Stimulated activated memory B cell treated with anti-CD40 and anti-IgM and Interleukin-4, amounts not matched to agents 10 μg/mL and 1 μg/mL and 100 μg/mL, for 72 hours (primary cell): ENCODE measurements at regions not wholly inside any gene's neighbourhood (a gene's known extent, or its start where the extent isn't known, plus 50 kb on each side); places are given as distances from the start of the nearest gene placed in this dataset.

ENCODE experiments used
- ATAC-seq: fragments of 150-1000 bp; cut with Tn5 transposase; 2 replicates; pipeline ENCODE4 v1.10.0; 2021
- H3K27ac Mint-ChIP-seq: one replicate; pipeline ENCODE4 v1.8.0; 2022; ENCODE audit warnings: mild to moderate bottlenecking, mixed read lengths
- H3K27me3 Mint-ChIP-seq: one replicate; pipeline ENCODE4 v1.8.0; 2022; ENCODE audit warnings: mixed read lengths
- H3K36me3 Mint-ChIP-seq: one replicate; pipeline ENCODE4 v1.8.0; 2022; ENCODE audit warnings: mixed read lengths
- H3K4me1 Mint-ChIP-seq: one replicate; pipeline ENCODE4 v1.8.0; 2022; ENCODE audit warnings: mixed read lengths
- H3K4me3 Mint-ChIP-seq: one replicate; pipeline ENCODE4 v1.8.0; 2022; ENCODE audit warnings: mild to moderate bottlenecking, moderate library complexity, mixed read lengths
- H3K9me3 Mint-ChIP-seq: one replicate; pipeline ENCODE4 v1.8.0; 2022; ENCODE audit warnings: mixed read lengths

- Mint-ChIP-seq H3K27me3 (no peaks in the 10 kb centered on the region), H3K9me3 (no peaks in the 10 kb centered on the region), H3K4me1 (no peaks in the 10 kb centered on the region)
Measured at GRCh38 chr4:181245326-181245725, 997.9 kb upstream of the TENM3 start.

GRCh38 chr4:181249031-181249430 lies 994.2 kb upstream of the TENM3 start:
- H3K27ac Mint-ChIP-seq, result no peak overlapping the region
- H3K4me3 Mint-ChIP-seq, result no peak overlapping the region
- peaks cover 2% of the 10 kb centered on the region for H3K9me3 Mint-ChIP-seq

More at GRCh38 chr4:181245326-181245725, 997.9 kb upstream of the TENM3 start:
- Mint-ChIP-seq H3K4me3 (no peak overlapping the region), H3K27ac (no peak overlapping the region), H3K36me3 (no peaks in the 10 kb centered on the region)
- ATAC-seq, result no peak

GRCh38 chr4:181254771-181255170 lies 988.4 kb upstream of the TENM3 start:
- Mint-ChIP-seq H3K27ac (no peak overlapping the region), H3K36me3 (no peaks in the 10 kb centered on the region), H3K4me3 (no peak overlapping the region), H3K27me3 (no peaks in the 10 kb centered on the region), H3K4me1 (no peaks in the 10 kb centered on the region), H3K9me3 (peaks cover 2% of the 10 kb centered on the region)
- ATAC-seq, result no peak

More at GRCh38 chr4:181249031-181249430, 994.2 kb upstream of the TENM3 start:
- Mint-ChIP-seq H3K36me3 (no peaks in the 10 kb centered on the region), H3K27me3 (no peaks in the 10 kb centered on the region), H3K4me1 (no peaks in the 10 kb centered on the region)
- ATAC-seq, result no peak

GRCh38 chr4:181258569-181258968 lies 984.6 kb upstream of the TENM3 start:
- no peak for ATAC-seq
- no peak overlapping the region for H3K4me3 Mint-ChIP-seq
- H3K27ac Mint-ChIP-seq, result no peak overlapping the region
- no peaks in the 10 kb centered on the region for H3K4me1 Mint-ChIP-seq
- no peaks in the 10 kb centered on the region for H3K36me3 Mint-ChIP-seq
- no peaks in the 10 kb centered on the region for H3K27me3 Mint-ChIP-seq
- no peaks in the 10 kb centered on the region for H3K9me3 Mint-ChIP-seq

- Mint-ChIP-seq H3K27ac (no peak overlapping the region), H3K9me3 (no peaks in the 10 kb centered on the region), H3K4me3 (no peak overlapping the region), H3K4me1 (no peaks in the 10 kb centered on the region), H3K27me3 (no peaks in the 10 kb centered on the region), H3K36me3 (no peaks in the 10 kb centered on the region)
- no peak for ATAC-seq
Measured at GRCh38 chr4:181259081-181259709, 984.0 kb upstream of the TENM3 start.

- Mint-ChIP-seq H3K27me3 (no peaks in the 10 kb centered on the region), H3K9me3 (no peaks in the 10 kb centered on the region), H3K4me3 (no peak overlapping the region), H3K27ac (no peak overlapping the region), H3K4me1 (no peaks in the 10 kb centered on the region), H3K36me3 (no peaks in the 10 kb centered on the region)
- no peak for ATAC-seq
Measured at GRCh38 chr4:181261279-181261678, 981.9 kb upstream of the TENM3 start.

GRCh38 chr4:181264893-181265292 lies 978.3 kb upstream of the TENM3 start:
- ATAC-seq, result peak; percentile 34
- no peaks in the 10 kb centered on the region for H3K4me1 Mint-ChIP-seq
- no peak overlapping the region for H3K27ac Mint-ChIP-seq

GRCh38 chr4:181265370-181265769 lies 977.8 kb upstream of the TENM3 start:
- no peak overlapping the region for H3K27ac Mint-ChIP-seq
- H3K4me3 Mint-ChIP-seq, result no peak overlapping the region
- no peaks in the 10 kb centered on the region for H3K4me1 Mint-ChIP-seq
- no peak for ATAC-seq
- H3K9me3 Mint-ChIP-seq, result no peaks in the 10 kb centered on the region
- H3K27me3 Mint-ChIP-seq, result no peaks in the 10 kb centered on the region
- no peaks in the 10 kb centered on the region for H3K36me3 Mint-ChIP-seq

More at GRCh38 chr4:181264893-181265292, 978.3 kb upstream of the TENM3 start:
- Mint-ChIP-seq H3K27me3 (no peaks in the 10 kb centered on the region), H3K36me3 (no peaks in the 10 kb centered on the region), H3K4me3 (no peak overlapping the region), H3K9me3 (no peaks in the 10 kb centered on the region)

GRCh38 chr4:181271116-181271640 lies 972.0 kb upstream of the TENM3 start:
- Mint-ChIP-seq H3K9me3 (peaks cover 2% of the 10 kb centered on the region), H3K4me3 (no peak overlapping the region)
- ATAC-seq, result no peak

GRCh38 chr4:181272422-181272821 lies 970.8 kb upstream of the TENM3 start:
- Mint-ChIP-seq H3K4me1 (no peaks in the 10 kb centered on the region), H3K36me3 (no peaks in the 10 kb centered on the region), H3K27ac (no peak overlapping the region), H3K4me3 (no peak overlapping the region), H3K27me3 (no peaks in the 10 kb centered on the region), H3K9me3 (peaks cover 2% of the 10 kb centered on the region)
- ATAC-seq, result no peak

More at GRCh38 chr4:181271116-181271640, 972.0 kb upstream of the TENM3 start:
- no peaks in the 10 kb centered on the region for H3K4me1 Mint-ChIP-seq
- H3K27me3 Mint-ChIP-seq, result no peaks in the 10 kb centered on the region
- H3K27ac Mint-ChIP-seq, result no peak overlapping the region
- H3K36me3 Mint-ChIP-seq, result no peaks in the 10 kb centered on the region

GRCh38 chr4:181278941-181279340 lies 964.3 kb upstream of the TENM3 start:
- no peak overlapping the region for H3K27ac Mint-ChIP-seq
- H3K27me3 Mint-ChIP-seq, result no peaks in the 10 kb centered on the region
- H3K4me1 Mint-ChIP-seq, result no peaks in the 10 kb centered on the region
- no peak overlapping the region for H3K4me3 Mint-ChIP-seq
- peaks cover 2% of the 10 kb centered on the region for H3K9me3 Mint-ChIP-seq
- no peaks in the 10 kb centered on the region for H3K36me3 Mint-ChIP-seq
- no peak for ATAC-seq

- H3K27ac Mint-ChIP-seq, result no peak overlapping the region
- no peak overlapping the region for H3K4me3 Mint-ChIP-seq
- no peaks in the 10 kb centered on the region for H3K27me3 Mint-ChIP-seq
- no peak for ATAC-seq
- H3K4me1 Mint-ChIP-seq, result no peaks in the 10 kb centered on the region
- H3K9me3 Mint-ChIP-seq, result no peaks in the 10 kb centered on the region
- H3K36me3 Mint-ChIP-seq, result no peaks in the 10 kb centered on the region
Measured at GRCh38 chr4:181281451-181281850, 961.8 kb upstream of the TENM3 start.

GRCh38 chr4:181289198-181289597 lies 954.0 kb upstream of the TENM3 start:
- Mint-ChIP-seq H3K27me3 (no peaks in the 10 kb centered on the region), H3K4me1 (no peaks in the 10 kb centered on the region), H3K4me3 (no peak overlapping the region), H3K36me3 (no peaks in the 10 kb centered on the region), H3K9me3 (no peaks in the 10 kb centered on the region), H3K27ac (no peak overlapping the region)
- ATAC-seq, result no peak

GRCh38 chr4:181291615-181292014 lies 951.6 kb upstream of the TENM3 start:
- Mint-ChIP-seq H3K4me1 (no peaks in the 10 kb centered on the region), H3K9me3 (no peaks in the 10 kb centered on the region), H3K36me3 (no peaks in the 10 kb centered on the region), H3K4me3 (no peak overlapping the region), H3K27ac (no peak overlapping the region), H3K27me3 (no peaks in the 10 kb centered on the region)
- no peak for ATAC-seq

- H3K27me3 Mint-ChIP-seq, result no peaks in the 10 kb centered on the region
- ATAC-seq, result no peak
- H3K9me3 Mint-ChIP-seq, result peaks cover 1% of the 10 kb centered on the region
- H3K36me3 Mint-ChIP-seq, result no peaks in the 10 kb centered on the region
- no peak overlapping the region for H3K4me3 Mint-ChIP-seq
- H3K27ac Mint-ChIP-seq, result no peak overlapping the region
- H3K4me1 Mint-ChIP-seq, result no peaks in the 10 kb centered on the region
Measured at GRCh38 chr4:181293014-181293413, 950.2 kb upstream of the TENM3 start.

- H3K27ac Mint-ChIP-seq, result no peak overlapping the region
Measured at GRCh38 chr4:181293541-181293940, 949.7 kb upstream of the TENM3 start.

More at GRCh38 chr4:181293541-181293940, 949.7 kb upstream of the TENM3 start:
- no peaks in the 10 kb centered on the region for H3K27me3 Mint-ChIP-seq
- H3K9me3 Mint-ChIP-seq, result peaks cover 3% of the 10 kb centered on the region
- no peaks in the 10 kb centered on the region for H3K36me3 Mint-ChIP-seq
- ATAC-seq, result no peak
- H3K4me3 Mint-ChIP-seq, result no peak overlapping the region
- H3K4me1 Mint-ChIP-seq, result no peaks in the 10 kb centered on the region
